ENCODE measurements at regions not wholly inside any gene's neighbourhood (a gene's known extent, or its start where the extent isn't known, plus 50 kb on each side); places are given as distances from the start of the nearest gene placed in this dataset.

DNA sequence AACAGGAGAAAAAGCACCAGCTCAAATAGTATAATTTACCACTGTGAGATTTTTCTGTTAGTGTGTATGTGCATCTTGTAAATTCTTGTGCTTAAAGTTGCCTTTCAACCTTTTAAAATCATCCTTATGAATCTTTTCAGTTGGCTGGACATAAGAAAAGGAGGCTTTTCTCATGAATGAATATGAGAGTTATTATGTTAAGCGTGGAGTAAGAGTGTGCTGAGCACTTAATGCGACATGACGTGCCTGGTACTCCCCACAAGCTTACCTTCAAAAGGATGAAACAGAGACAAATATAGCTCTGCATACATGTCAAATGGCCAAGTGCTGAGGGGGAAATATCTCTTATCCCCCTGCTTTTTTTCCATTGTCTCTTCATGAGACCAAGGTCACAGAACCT, 85.3 kb upstream of the ADGRL2 start:
- Histone ChIP-seq H3K4me1 (no peaks in the 10 kb centered on the region), H3K36me3 (no peaks in the 10 kb centered on the region), H3K9me3 (no peaks in the 10 kb centered on the region), H3K27me3 (no peaks in the 10 kb centered on the region), H3K27ac (no peak overlapping the region), H3K4me3 (no peak overlapping the region)
- 95% methylated on average over 3 of the region's 3 CpGs for WGBS (ENCODE audit: insufficient coverage, low coverage, low lambda C conversion rate, missing lambda C conversion rate)
- no peak for DNase-seq
- TF ChIP-seq, protein P1, sequence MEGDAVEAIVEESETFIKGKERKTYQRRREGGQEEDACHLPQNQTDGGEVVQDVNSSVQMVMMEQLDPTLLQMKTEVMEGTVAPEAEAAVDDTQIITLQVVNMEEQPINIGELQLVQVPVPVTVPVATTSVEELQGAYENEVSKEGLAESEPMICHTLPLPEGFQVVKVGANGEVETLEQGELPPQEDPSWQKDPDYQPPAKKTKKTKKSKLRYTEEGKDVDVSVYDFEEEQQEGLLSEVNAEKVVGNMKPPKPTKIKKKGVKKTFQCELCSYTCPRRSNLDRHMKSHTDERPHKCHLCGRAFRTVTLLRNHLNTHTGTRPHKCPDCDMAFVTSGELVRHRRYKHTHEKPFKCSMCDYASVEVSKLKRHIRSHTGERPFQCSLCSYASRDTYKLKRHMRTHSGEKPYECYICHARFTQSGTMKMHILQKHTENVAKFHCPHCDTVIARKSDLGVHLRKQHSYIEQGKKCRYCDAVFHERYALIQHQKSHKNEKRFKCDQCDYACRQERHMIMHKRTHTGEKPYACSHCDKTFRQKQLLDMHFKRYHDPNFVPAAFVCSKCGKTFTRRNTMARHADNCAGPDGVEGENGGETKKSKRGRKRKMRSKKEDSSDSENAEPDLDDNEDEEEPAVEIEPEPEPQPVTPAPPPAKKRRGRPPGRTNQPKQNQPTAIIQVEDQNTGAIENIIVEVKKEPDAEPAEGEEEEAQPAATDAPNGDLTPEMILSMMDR (IDR thresholded peaks at IDR 0.05), result no peak
- no peak for TF ChIP-seq POLR2A (IDR thresholded peaks at IDR 0.05)
- intact Hi-C loops (cut with DNase I), result no loop called here
- no peak for ATAC-seq

DNA sequence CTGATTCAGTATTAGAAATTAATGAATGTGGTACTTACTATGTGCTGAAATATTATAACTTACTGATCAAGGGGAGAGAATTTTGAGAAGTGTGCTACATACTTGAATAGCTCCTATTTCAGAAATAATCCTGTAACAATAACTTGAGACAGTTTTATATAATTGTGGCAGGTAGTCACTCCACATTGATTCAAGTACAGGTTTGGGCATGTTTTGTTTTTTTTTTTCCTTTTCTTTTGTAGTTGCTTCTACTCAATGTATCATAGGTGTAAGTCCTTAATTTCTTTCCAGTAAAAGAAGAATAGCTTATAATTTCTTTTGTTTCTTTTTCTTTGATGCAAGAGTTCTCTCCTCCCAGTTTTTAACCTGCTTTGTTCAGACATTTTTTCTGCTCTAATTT, 86.1 kb upstream of the ADGRL2 start:
- DNase-seq, result no peak
- TF ChIP-seq, protein P1 (IDR thresholded peaks at IDR 0.05), result no peak
- TF ChIP-seq POLR2A (IDR thresholded peaks at IDR 0.05), result no peak

DNA sequence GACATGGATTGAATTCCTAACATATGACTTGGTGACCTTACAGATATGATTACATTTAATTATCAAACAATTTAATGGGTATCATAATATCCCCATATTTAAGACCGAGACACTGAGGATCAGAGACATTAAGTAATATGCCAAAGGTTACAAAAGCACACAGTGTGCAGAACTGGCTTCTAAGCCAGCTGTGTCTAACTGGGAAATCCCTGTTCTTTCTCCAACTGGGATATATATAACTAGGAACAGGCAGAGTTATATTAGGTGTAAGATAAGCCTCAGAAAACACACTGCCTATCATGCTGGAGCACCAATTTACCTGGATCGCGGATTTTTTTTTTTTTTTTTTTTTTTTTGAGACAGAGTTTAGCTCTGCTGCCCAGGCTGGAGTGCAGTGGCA, 88.3 kb upstream of the ADGRL2 start:
- Histone ChIP-seq H3K27me3 (no peaks in the 10 kb centered on the region), H3K9me3 (no peaks in the 10 kb centered on the region), H3K4me3 (no peak overlapping the region), H3K36me3 (no peaks in the 10 kb centered on the region), H3K27ac (no peak overlapping the region), H3K4me1 (no peaks in the 10 kb centered on the region)
- intact Hi-C loops (cut with DNase I), result no loop called here
- no peak for TF ChIP-seq POLR2A (IDR thresholded peaks at IDR 0.05)
- TF ChIP-seq, protein P1 (IDR thresholded peaks at IDR 0.05), result no peak
- WGBS (ENCODE audit: insufficient coverage, low coverage, low lambda C conversion rate, missing lambda C conversion rate), result 90% methylated on average over 3 of the region's 3 CpGs
- DNase-seq, result no peak
- no peak for ATAC-seq

More for the DNA sequence above, 86.1 kb upstream of the ADGRL2 start:
- no peaks in the 10 kb centered on the region for H3K4me1 ChIP-seq
- no peak overlapping the region for H3K4me3 ChIP-seq
- intact Hi-C loops (cut with DNase I), result no loop called here
- H3K27ac ChIP-seq, result no peak overlapping the region
- no peaks in the 10 kb centered on the region for H3K36me3 ChIP-seq
- no peaks in the 10 kb centered on the region for H3K27me3 ChIP-seq
- H3K9me3 ChIP-seq, result no peaks in the 10 kb centered on the region
- no peak for ATAC-seq

DNA sequence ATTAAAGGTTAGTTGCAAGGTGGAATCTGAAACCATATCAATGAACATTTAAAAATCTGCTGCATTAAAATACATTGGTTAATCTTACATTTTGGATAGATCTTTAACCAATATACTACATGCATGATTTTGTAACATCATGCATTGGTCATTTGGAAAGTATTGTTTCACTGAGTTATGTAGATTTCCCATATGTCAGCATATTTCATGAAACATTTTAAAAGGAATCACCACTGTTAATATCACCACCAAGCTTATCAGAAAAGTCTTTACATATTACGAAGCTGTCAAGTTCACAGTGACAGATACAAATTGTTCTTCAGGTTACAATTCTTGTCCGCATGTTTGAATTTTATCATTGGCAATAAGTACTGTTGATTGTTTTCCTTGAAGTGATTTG, 89.9 kb upstream of the ADGRL2 start:
- TF ChIP-seq, protein P1 (IDR thresholded peaks at IDR 0.05), result no peak
- no peak for TF ChIP-seq POLR2A (IDR thresholded peaks at IDR 0.05)
- 72% methylated on average over 2 of the region's 2 CpGs for WGBS (ENCODE audit: insufficient coverage, low coverage, low lambda C conversion rate, missing lambda C conversion rate)
- H3K27ac ChIP-seq, result no peak overlapping the region
- no peaks in the 10 kb centered on the region for H3K36me3 ChIP-seq
- no peaks in the 10 kb centered on the region for H3K9me3 ChIP-seq
- ATAC-seq (no peak), DNase-seq (no peak)
- no peaks in the 10 kb centered on the region for H3K27me3 ChIP-seq
- intact Hi-C loops (cut with DNase I), result no loop called here
- no peak overlapping the region for H3K4me3 ChIP-seq
- no peaks in the 10 kb centered on the region for H3K4me1 ChIP-seq

DNA sequence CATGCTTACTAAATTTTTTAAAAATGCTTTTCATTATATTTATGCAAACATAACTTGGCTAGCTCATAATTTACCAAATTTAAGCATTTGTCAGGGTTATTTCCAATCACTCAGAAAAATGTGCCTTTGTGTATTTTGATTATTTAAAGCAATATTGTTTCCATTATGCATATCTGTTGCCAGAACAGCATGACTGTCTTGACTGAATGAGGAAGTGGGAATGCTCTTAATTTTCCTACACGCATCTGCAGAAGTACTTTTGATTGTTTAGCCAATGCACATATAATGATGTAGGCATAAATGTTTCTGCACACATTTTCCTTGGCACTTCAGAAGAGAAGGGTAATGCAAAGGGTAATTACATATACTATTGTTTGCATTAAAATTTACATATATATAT, 92.5 kb upstream of the ADGRL2 start:
- no peaks in the 10 kb centered on the region for H3K27me3 ChIP-seq
- no peaks in the 10 kb centered on the region for H3K4me1 ChIP-seq
- no peak for ATAC-seq
- intact Hi-C loops (cut with DNase I), result no loop called here
- no peaks in the 10 kb centered on the region for H3K9me3 ChIP-seq
- TF ChIP-seq POLR2A (IDR thresholded peaks at IDR 0.05), result no peak
- TF ChIP-seq, protein P1 (IDR thresholded peaks at IDR 0.05), result no peak
- WGBS (ENCODE audit: insufficient coverage, low coverage, low lambda C conversion rate, missing lambda C conversion rate), result 50% methylated on average over 1 of the region's 1 CpG
- no peaks in the 10 kb centered on the region for H3K36me3 ChIP-seq
- no peak for DNase-seq
- no peak overlapping the region for H3K27ac ChIP-seq
- H3K4me3 ChIP-seq, result no peak overlapping the region

Data from right lobe of liver (tissue), 6 donors.